Mesothelial cell of epicardium (in vitro differentiated cells): ENCODE measurements at regions not wholly inside any gene's neighbourhood (a gene's known extent, or its start where the extent isn't known, plus 50 kb on each side); places are given as distances from the start of the nearest gene placed in this dataset.
"Not testable (repeated sequence)": the region's sequence is repeated elsewhere in the genome, so short reads cannot be mapped to it uniquely, and the experiment has no call there.

Experiments used
- DNase-seq, 2 experiments: peaks; one replicate each; pipeline ENCODE4 v3.0.0; 2021; ENCODE audit warnings: low spot score in 2 of 2; ENCODE audit not compliant: unreplicated experiment in 2 of 2
- H3K27ac Mint-ChIP-seq: 2 replicates; pipeline ENCODE4 v1.8.0; 2021; ENCODE audit warnings: mixed read lengths
- H3K27me3 Mint-ChIP-seq: 2 replicates; pipeline ENCODE4 v1.8.0; 2021; ENCODE audit warnings: low read depth, mixed read lengths
- H3K36me3 Mint-ChIP-seq: 2 replicates; pipeline ENCODE4 v1.8.0; 2021; ENCODE audit warnings: mixed read lengths
- H3K4me1 Mint-ChIP-seq: 2 replicates; pipeline ENCODE4 v1.8.0; 2021; ENCODE audit warnings: mixed read lengths
- H3K4me3 Mint-ChIP-seq: 2 replicates; pipeline ENCODE4 v1.8.0; 2021; ENCODE audit warnings: mild to moderate bottlenecking, moderate library complexity, mixed read lengths
- H3K9me3 Mint-ChIP-seq: 2 replicates; pipeline ENCODE4 v1.8.0; 2021; ENCODE audit warnings: mixed read lengths
- TF ChIP-seq, protein P1 (sequence below): fragments of 200-600 bp; sonication (generic); IDR thresholded peaks from one replicate; pipeline ENCODE4 v1.5.0; 2021; ENCODE audit warnings: antibody characterized with exemption; ENCODE audit not compliant: unreplicated experiment

DNA sequence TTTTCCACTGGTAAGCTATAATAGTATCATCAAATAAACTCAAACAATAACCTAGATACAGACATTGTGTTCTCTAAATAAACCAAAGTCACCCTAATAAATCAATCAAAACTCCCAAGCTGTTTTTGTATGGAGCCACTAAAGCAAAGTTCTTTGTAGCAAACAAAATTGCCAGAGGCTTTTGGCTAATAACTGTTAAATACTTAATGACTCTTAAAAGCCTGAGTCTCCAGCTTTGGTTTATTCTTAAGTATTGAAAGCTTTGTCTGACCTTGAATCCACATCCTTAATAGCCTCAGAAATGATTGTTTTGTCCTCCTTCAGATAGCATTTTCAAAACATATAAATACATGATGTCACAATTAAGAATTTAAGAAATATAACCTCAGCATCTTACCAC, 725.3 kb downstream of the SI start:
- peaks cover 8% of the 10 kb centered on the region for H3K4me1 Mint-ChIP-seq
- H3K27ac Mint-ChIP-seq = no peak overlapping the region
- peaks cover 15% of the 10 kb centered on the region for H3K9me3 Mint-ChIP-seq
- TF ChIP-seq, protein P1, sequence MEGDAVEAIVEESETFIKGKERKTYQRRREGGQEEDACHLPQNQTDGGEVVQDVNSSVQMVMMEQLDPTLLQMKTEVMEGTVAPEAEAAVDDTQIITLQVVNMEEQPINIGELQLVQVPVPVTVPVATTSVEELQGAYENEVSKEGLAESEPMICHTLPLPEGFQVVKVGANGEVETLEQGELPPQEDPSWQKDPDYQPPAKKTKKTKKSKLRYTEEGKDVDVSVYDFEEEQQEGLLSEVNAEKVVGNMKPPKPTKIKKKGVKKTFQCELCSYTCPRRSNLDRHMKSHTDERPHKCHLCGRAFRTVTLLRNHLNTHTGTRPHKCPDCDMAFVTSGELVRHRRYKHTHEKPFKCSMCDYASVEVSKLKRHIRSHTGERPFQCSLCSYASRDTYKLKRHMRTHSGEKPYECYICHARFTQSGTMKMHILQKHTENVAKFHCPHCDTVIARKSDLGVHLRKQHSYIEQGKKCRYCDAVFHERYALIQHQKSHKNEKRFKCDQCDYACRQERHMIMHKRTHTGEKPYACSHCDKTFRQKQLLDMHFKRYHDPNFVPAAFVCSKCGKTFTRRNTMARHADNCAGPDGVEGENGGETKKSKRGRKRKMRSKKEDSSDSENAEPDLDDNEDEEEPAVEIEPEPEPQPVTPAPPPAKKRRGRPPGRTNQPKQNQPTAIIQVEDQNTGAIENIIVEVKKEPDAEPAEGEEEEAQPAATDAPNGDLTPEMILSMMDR = no peak
- peaks cover 3% of the 10 kb centered on the region for H3K36me3 Mint-ChIP-seq
- no peak overlapping the region for H3K4me3 Mint-ChIP-seq
- DNase-seq = no peak
- no peaks in the 10 kb centered on the region for H3K27me3 Mint-ChIP-seq

DNA sequence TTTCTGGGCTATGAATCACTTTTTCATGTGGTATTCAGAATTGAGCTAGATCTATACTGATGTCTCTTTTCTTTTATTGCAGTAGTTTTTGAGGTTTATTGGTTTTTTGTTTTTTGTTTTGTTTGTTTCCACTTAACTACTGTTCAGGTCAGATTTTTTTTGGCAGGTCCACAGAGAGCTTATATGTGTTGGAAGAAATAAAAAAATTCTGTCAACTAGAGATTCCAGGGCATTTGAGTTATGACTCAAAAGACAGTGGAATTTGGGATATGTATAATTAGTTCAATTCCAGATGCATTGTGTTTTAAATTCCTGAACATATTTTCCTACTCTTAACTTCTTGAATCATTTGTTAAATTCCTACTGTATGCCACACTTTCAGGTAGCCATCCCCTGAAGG, 727.2 kb downstream of the SI start:
- TF ChIP-seq, protein P1 = no peak
- no peak overlapping the region for H3K4me3 Mint-ChIP-seq
- H3K9me3 Mint-ChIP-seq = peaks cover 29% of the 10 kb centered on the region
- peak overlapping the region; percentile 11 for H3K27ac Mint-ChIP-seq
- H3K4me1 Mint-ChIP-seq = peaks cover 8% of the 10 kb centered on the region
- DNase-seq = no peak
- H3K27me3 Mint-ChIP-seq = no peaks in the 10 kb centered on the region
- H3K36me3 Mint-ChIP-seq = peaks cover 12% of the 10 kb centered on the region

DNA sequence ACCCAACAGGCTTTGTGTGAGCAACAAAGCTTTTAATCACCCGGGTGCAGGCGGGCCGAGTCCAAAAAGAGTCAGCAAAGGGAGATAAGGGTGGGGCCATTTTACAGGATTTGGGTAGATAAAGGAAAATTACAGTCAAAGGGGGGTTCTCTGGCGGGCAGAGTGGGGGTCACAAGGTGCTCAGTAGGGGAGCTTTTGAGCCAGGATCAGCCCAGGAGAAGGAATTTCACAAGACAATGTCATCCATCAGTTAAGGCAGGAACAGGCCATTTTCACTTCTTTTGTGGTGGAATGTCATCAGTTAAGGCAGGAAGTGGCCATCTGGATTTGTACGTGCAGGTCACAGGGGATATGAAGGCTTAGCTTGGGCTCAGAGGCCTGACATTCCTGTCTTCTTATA, 736.1 kb downstream of the SI start:
- peaks cover 18% of the 10 kb centered on the region for H3K9me3 Mint-ChIP-seq
- not testable (repeated sequence) for H3K27ac Mint-ChIP-seq, H3K4me1 Mint-ChIP-seq, DNase-seq, H3K4me3 Mint-ChIP-seq, H3K27me3 Mint-ChIP-seq
- H3K36me3 Mint-ChIP-seq = peaks cover 12% of the 10 kb centered on the region

DNA sequence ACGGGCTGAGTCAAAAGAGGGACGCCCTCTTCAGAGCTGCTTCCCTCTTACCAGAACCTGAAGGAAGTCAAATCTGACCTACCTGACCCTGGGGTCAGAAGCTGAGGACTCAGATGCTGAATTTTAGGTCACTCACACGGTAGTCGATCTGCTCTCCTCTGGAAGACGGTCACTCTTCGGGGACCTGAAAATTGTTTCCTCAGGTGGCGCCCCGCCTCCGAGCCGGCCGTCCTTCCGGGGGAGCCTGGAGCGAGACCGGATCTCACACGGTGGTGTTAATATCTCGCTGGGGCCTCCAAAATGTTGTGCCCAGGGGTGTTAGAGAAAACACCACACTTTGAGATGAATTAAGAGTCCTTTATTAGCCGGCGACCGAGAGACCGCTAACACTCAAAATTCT, 737.2 kb downstream of the SI start:
- Mint-ChIP-seq H3K4me1 (peaks cover 6% of the 10 kb centered on the region), H3K9me3 (peaks cover 7% of the 10 kb centered on the region), H3K27ac (no peak overlapping the region), H3K27me3 (no peaks in the 10 kb centered on the region), H3K36me3 (peaks cover 5% of the 10 kb centered on the region), H3K4me3 (no peak overlapping the region)
- DNase-seq = no peak
- TF ChIP-seq, protein P1 = no peak

DNA sequence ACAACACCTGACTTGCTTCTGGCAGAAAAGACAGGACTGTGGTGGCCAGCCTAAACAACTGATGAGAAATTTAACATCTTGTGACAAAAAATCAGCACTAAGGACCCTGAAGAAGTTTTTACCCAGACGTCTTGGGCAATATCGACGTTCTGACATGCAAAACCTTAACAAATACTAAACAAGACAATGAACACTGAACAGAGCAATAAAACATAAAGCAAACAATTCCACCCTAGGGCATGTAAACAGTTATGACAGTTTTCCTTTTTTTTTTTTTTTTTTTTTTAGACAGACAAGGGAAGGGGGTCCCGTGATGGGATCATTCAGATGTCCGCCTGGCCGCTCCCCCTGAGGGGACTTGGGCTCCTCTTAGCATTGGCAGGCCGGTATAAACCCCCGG, 738.0 kb downstream of the SI start:
- no peaks in the 10 kb centered on the region for H3K36me3 Mint-ChIP-seq
- H3K4me1 Mint-ChIP-seq = peaks cover 5% of the 10 kb centered on the region
- TF ChIP-seq, protein P1 = no peak
- no peaks in the 10 kb centered on the region for H3K27me3 Mint-ChIP-seq
- no peaks in the 10 kb centered on the region for H3K9me3 Mint-ChIP-seq
- no peak for DNase-seq
- H3K4me3 Mint-ChIP-seq = no peak overlapping the region
- H3K27ac Mint-ChIP-seq = no peak overlapping the region

DNA sequence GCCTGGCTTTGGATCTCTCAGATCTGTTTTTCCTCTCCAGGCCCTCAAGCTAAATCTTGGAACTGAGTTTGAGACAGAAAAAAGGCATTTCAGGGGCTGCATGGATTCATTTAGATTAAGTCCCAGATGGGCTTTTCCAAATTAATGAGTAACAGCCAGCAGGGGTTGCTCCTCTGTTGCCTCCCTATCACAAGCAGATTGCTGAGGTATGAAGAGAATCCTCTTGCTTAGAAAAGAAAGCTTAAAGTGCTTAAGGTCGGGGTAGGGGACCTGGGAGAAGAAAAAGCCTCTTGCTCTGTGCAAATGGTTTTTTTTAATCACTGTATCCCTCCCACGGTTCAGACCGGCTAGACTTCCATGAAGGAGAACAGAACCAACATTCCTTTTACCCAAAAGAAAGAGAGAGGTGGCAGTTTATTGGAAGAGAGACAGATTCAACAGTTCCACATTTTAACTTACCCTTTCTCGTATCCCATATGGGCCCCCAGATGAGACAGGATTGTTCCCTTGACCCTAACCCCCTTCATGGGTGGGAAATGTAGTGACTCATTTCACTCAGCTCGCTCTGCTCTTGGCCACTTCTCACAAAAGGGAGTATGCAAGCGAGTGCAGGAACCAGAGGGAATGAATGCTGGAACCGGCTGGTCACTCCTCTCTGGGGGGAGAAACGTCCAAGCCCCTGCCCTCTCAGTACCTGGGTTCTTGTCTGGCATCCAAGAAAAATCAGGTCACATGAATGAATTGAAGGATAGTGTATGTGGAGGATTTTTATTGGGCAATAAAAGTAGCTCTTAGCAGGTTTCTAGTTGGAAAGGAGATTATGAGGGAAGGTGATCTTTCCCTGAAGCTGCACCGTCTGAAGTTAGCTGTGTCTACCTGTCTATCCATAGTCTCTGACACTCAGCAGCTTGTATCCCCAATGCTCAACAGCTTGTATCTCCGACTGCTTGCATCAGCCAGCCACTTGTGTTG, 745.2 kb downstream of the SI start:
- Mint-ChIP-seq H3K9me3 (no peaks in the 10 kb centered on the region), H3K4me3 (peak overlapping the region; percentile 11), H3K4me1 (peaks cover 30% of the 10 kb centered on the region), H3K27me3 (no peaks in the 10 kb centered on the region), H3K27ac (peak overlapping the region; percentile 90), H3K36me3 (no peaks in the 10 kb centered on the region)
- TF ChIP-seq, protein P1 = no peak
- no peak for DNase-seq
